ENCODE measurements at regions not wholly inside any gene's neighbourhood (a gene's known extent, or its start where the extent isn't known, plus 50 kb on each side); places are given as distances from the start of the nearest gene placed in this dataset.
"Not testable (repeated sequence)": the region's sequence is repeated elsewhere in the genome, so short reads cannot be mapped to it uniquely, and the experiment has no call there.

- in situ Hi-C loops (cut with HindIII; ENCODE audit: low pct_unique_long_range_greater_than_20kb, low sequenced_read_pairs), result no loop called here
Measured at GRCh38 chrX:121869876-121870477, 822.6 kb downstream of the GLUD2 start.

DNA sequence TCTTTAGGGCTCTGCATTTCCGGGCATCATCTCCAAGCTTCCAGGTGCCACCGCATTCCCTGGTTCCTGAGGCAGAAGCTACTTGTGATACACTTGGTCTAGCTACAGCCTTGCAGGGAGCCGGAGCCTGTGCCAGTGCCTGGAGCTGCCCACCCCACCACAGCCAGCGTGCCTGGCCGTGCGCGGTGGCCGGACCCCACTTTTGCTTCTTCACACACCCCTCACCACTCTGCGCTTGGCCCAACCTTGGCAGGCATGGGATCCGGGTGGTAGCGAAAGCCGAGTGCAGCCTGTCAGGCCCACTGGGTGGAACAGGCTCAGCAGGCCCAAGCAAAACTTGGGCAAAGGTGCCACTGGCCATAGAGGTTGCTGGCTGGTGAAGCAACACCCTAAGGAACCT, 823.7 kb downstream of the GLUD2 start:
- in situ Hi-C loops (cut with HindIII; ENCODE audit: low pct_unique_long_range_greater_than_20kb, low sequenced_read_pairs), result no loop called here

More at GRCh38 chrX:121869876-121870477, 822.6 kb downstream of the GLUD2 start:
- DNase-seq (ENCODE audit: low read depth), result no peak

DNA sequence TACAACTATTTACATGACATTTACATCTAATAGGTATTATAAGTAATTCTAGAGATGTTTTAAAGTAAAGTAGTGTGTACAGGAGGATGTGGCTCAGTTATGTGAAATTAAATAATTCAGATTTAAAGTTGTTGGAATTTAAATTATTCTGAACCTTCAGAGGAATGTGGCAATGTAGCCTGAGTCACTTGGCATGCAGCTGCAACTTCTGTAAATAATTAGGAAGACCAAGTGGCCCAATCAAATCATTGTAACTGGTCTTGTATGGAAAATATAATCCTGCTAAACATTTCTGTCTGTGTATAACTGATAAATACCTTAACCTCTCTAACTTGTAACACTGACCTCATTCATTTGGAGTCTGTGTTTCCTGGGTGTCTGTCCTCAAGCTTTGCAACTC, 828.9 kb downstream of the GLUD2 start:
- in situ Hi-C loops (cut with HindIII; ENCODE audit: low pct_unique_long_range_greater_than_20kb, low sequenced_read_pairs), result no loop called here
- DNase-seq (ENCODE audit: low read depth), result peak; percentile 12

More for the DNA sequence above, 823.7 kb downstream of the GLUD2 start:
- no peak for DNase-seq (ENCODE audit: low read depth)

DNA sequence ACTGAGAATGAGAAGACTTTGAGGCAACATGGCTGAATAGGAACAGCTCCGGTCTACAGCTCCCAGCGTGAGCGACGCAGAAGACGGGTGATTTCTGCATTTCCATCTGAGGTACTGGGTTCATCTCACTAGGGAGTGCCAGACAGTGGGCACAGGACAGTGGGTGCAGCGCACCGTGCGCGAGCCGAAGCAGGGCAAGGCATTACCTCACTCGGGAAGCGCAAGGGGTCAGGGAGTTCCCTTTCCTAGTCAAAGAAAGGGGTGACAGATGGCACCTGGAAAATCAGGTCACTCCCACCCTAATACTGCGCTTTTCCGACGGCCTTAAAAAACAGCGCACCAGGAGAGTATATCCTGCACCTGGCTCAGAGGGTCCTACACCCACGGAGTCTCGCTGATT, 829.9 kb downstream of the GLUD2 start:
- in situ Hi-C loops (cut with HindIII; ENCODE audit: low pct_unique_long_range_greater_than_20kb, low sequenced_read_pairs); DNase-seq (ENCODE audit: low read depth): not testable (repeated sequence)

- in situ Hi-C loops (cut with HindIII; ENCODE audit: low pct_unique_long_range_greater_than_20kb, low sequenced_read_pairs), result no loop called here
- no peak for DNase-seq (ENCODE audit: low read depth)
Measured at GRCh38 chrX:121886557-121886956, 839.1 kb downstream of the GLUD2 start.

DNA sequence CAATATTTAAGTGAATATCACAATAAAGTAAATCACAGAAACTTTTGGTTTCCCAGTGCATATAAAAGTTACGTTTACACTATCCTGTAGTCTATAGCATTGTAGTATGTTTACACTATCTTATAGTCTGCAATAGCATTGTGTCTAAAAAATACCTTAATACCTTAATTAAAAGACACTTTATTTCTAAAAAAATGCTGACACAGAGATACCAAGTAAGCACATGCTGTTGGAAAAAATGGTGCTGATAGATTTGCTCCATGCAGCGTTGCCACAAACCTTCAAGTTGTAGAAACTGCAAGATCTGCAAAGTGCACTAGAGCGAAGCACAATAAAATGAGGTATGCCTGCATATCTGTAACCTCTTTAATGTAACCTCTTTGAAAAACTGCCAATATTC, 847.3 kb downstream of the GLUD2 start:
- DNase-seq (ENCODE audit: low read depth), result no peak
- in situ Hi-C loops (cut with HindIII; ENCODE audit: low pct_unique_long_range_greater_than_20kb, low sequenced_read_pairs), result no loop called here

- DNase-seq (ENCODE audit: low read depth), result no peak
- in situ Hi-C loops (cut with HindIII; ENCODE audit: low pct_unique_long_range_greater_than_20kb, low sequenced_read_pairs), result no loop called here
Measured at GRCh38 chrX:121902463-121902862, 855.1 kb downstream of the GLUD2 start.

DNA sequence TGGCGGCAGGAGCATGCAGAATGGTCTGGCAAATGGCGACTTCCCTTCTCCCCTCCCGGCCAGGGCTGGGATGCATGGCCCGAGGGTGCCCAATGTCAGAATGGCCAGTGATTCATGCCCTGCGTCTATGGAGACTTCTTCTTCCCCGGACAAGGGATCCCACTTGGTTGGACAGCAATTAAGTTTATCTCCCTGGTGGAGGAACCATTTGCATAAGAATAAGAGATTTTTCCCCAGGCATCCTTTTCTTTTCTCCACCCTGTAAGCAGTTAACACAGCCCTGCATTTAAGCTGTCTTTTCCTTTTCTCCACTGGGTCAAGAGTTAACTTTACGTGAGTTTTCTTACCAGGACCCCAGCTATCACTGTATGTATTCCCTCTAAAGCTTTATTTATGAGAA, 856.6 kb downstream of the GLUD2 start:
- DNase-seq (ENCODE audit: low read depth), result no peak
- in situ Hi-C loops (cut with HindIII; ENCODE audit: low pct_unique_long_range_greater_than_20kb, low sequenced_read_pairs), result no loop called here

DNA sequence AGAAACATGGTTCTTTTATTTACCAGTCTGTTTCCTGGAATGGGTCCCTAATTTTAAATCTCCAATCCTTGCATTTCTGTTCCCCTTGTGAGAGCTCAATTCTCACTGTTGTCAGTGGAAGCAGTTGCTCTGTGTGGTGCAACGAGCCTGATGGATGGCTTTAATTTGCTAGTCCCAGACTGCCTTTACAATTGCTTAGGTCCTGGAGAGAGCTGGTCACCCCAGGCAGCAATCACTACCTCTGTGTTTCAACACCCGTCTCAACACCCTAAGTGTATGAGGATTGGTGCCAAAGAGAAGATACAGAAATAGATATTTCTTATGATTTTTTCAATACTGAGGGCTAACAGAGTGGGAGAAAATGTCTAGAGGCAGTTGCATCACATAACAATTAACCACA, 873.8 kb downstream of the GLUD2 start:
- no peak for DNase-seq (ENCODE audit: low read depth)
- in situ Hi-C loops (cut with HindIII; ENCODE audit: low pct_unique_long_range_greater_than_20kb, low sequenced_read_pairs), result no loop called here

GRCh38 chrX:121931567-121931966, 884.2 kb downstream of the GLUD2 start:
- DNase-seq (ENCODE audit: low read depth), result no peak
- in situ Hi-C loops (cut with HindIII; ENCODE audit: low pct_unique_long_range_greater_than_20kb, low sequenced_read_pairs), result no loop called here

- no peak for DNase-seq (ENCODE audit: low read depth)
- in situ Hi-C loops (cut with HindIII; ENCODE audit: low pct_unique_long_range_greater_than_20kb, low sequenced_read_pairs), result no loop called here
Measured at GRCh38 chrX:121932688-121933087, 885.3 kb downstream of the GLUD2 start.

- no peak for DNase-seq (ENCODE audit: low read depth)
- in situ Hi-C loops (cut with HindIII; ENCODE audit: low pct_unique_long_range_greater_than_20kb, low sequenced_read_pairs), result no loop called here
Measured at GRCh38 chrX:121949041-121949760, 901.8 kb downstream of the GLUD2 start.

DNA sequence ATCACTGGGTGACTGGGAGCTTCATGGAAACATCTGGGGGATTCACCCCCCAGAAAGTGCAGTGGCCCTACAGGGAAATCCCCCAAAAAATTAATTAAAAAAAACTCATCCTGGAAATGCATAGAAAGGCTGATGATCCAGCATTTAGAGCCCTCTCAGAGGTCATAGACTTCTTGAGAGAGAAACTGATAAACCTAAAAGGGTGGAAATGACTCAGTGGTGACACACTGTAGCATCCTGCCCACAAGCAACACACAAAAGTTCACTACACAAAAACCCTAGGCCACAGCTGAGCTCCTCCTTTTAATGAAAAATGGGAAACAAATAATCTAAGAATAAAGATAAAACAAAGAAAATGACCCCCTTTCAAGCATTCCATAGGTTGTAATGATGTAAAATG, 911.5 kb downstream of the GLUD2 start:
- in situ Hi-C loops (cut with HindIII; ENCODE audit: low pct_unique_long_range_greater_than_20kb, low sequenced_read_pairs), result no loop called here
- no peak for DNase-seq (ENCODE audit: low read depth)

DNA sequence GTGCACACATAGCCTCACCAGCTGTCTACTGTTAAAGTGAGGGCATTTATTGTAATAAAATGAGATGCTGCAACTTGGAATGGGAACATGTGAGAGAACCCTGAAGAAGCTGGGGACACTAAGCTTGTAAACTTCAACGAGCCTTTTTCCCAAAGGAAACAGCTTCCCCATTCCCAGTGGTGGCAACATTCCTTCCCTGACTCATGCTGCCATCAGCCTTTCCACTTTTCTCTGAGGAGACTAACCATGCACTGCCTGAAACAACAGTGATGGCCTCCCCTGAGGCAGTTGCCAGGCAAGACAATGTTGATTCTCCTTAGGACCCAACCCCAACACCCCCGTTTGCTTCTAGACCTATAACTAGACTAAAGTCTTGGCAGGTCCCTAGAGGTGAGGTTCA, 928.3 kb downstream of the GLUD2 start:
- DNase-seq (ENCODE audit: low read depth), result no peak
- in situ Hi-C loops (cut with HindIII; ENCODE audit: low pct_unique_long_range_greater_than_20kb, low sequenced_read_pairs), result no loop called here

DNA sequence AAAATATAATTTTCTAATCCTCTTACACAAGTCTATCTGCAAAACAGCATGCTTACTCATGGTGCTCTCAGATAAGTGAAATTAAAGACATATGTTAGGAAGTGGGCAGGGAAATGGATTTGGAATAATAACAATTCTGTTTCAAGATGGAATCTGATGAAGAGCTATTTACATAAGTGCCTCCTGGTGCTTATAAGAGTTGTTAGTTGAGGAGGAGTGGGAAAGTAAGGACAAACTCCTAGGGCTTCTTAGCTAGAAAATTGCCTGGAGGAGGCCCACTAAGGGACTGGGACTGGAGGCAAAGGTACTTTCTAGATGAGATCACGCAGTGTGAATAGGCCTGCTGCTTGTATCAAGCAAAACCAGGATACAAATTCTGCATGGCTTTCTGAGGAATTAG, 939.8 kb downstream of the GLUD2 start:
- in situ Hi-C loops (cut with HindIII; ENCODE audit: low pct_unique_long_range_greater_than_20kb, low sequenced_read_pairs), result no loop called here
- no peak for DNase-seq (ENCODE audit: low read depth)

- in situ Hi-C loops (cut with HindIII; ENCODE audit: low pct_unique_long_range_greater_than_20kb, low sequenced_read_pairs), result no loop called here
- no peak for DNase-seq (ENCODE audit: low read depth)
Measured at GRCh38 chrX:121987835-121988234, 940.4 kb downstream of the GLUD2 start.

- no peak for DNase-seq (ENCODE audit: low read depth)
- in situ Hi-C loops (cut with HindIII; ENCODE audit: low pct_unique_long_range_greater_than_20kb, low sequenced_read_pairs), result no loop called here
Measured at GRCh38 chrX:122004127-122004526, 956.7 kb downstream of the GLUD2 start.

DNA sequence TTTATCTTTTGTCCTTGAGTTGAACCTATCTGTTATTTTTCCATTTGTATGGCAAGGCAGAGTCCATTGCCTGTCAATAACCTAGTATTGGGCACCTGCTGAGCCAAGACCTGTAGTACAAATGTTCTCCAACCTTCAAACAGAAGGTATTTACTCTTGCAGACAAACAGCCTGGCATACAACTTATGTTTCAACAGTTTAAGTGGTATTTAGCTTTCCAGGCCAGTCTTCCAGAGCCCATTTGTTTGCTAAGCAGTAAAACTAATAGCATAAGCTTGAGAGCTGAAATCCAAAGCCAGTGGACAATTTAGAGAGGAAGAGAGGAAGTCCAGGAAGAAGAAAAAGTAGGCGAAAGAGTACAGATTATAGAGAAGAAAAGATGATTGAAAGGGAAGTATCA, 979.3 kb downstream of the GLUD2 start:
- in situ Hi-C loops (cut with HindIII; ENCODE audit: low pct_unique_long_range_greater_than_20kb, low sequenced_read_pairs), result no loop called here

GRCh38 chrX:122046226-122046625, 998.8 kb downstream of the GLUD2 start:
- DNase-seq (ENCODE audit: low read depth), result no peak
- in situ Hi-C loops (cut with HindIII; ENCODE audit: low pct_unique_long_range_greater_than_20kb, low sequenced_read_pairs), result no loop called here

More for the DNA sequence above, 979.3 kb downstream of the GLUD2 start:
- DNase-seq (ENCODE audit: low read depth), result no peak

DNA sequence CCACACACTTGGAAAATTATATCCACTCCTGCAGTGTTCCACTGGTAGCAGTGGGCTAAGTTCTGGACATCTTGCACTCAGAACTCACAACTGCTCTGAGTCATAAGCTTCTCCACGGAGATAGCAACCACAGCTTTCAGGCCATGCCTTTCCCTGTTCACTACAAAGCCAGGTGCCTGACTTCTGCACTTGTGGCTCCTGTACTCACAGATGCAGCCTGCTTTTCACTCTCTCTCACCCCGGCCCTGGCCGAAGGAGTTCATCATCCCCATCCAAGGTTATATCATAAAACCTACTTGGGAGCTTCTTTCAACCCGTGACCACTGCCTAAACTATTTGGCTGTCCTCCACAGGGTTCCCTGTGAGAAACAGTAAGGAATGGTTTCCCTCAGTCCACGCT, 999.4 kb downstream of the GLUD2 start:
- in situ Hi-C loops (cut with HindIII; ENCODE audit: low pct_unique_long_range_greater_than_20kb, low sequenced_read_pairs), result no loop called here
- DNase-seq (ENCODE audit: low read depth), result no peak

All from Caki2 (cell line).